GM18520 (cell line): ENCODE measurements at regions not wholly inside any gene's neighbourhood (a gene's known extent, or its start where the extent isn't known, plus 50 kb on each side); places are given as distances from the start of the nearest gene placed in this dataset.

Source experiments
- ATAC-seq: cut with Tn5 transposase; IDR thresholded peaks from one replicate; pipeline ENCODE4 v1.9.1; 2021; ENCODE audit not compliant: unreplicated experiment

- no peak for ATAC-seq
Observed at GRCh38 chr5:5617024-5617423, 194.5 kb downstream of the ICE1 start.

- ATAC-seq: no peak
Observed at GRCh38 chr5:5616247-5616895, 193.9 kb downstream of the ICE1 start.

- ATAC-seq: no peak
Observed at GRCh38 chr5:5615569-5615968, 193.1 kb downstream of the ICE1 start.

- ATAC-seq: no peak
Observed at GRCh38 chr5:5613261-5613990, 190.9 kb downstream of the ICE1 start.

- no peak for ATAC-seq
Observed at GRCh38 chr5:5612096-5612495, 189.6 kb downstream of the ICE1 start.

- no peak for ATAC-seq
Observed at GRCh38 chr5:5609935-5610334, 187.5 kb downstream of the ICE1 start.

- ATAC-seq: no peak
Observed at GRCh38 chr5:5605170-5605764, 182.8 kb downstream of the ICE1 start.

- no peak for ATAC-seq
Observed at GRCh38 chr5:5602554-5602953, 180.1 kb downstream of the ICE1 start.

- ATAC-seq: no peak
Observed at GRCh38 chr5:5598547-5599113, 176.2 kb downstream of the ICE1 start.

- no peak for ATAC-seq
Observed at GRCh38 chr5:5593391-5593790, 170.9 kb downstream of the ICE1 start.

- ATAC-seq: no peak
Observed at GRCh38 chr5:5592541-5592940, 170.1 kb downstream of the ICE1 start.

GRCh38 chr5:5591567-5591966 is 169.1 kb downstream of the ICE1 start:
- ATAC-seq: no peak

- no peak for ATAC-seq
Observed at GRCh38 chr5:5589857-5590256, 167.4 kb downstream of the ICE1 start.

- no peak for ATAC-seq
Observed at GRCh38 chr5:5588887-5589826, 166.7 kb downstream of the ICE1 start.

GRCh38 chr5:5588386-5588785 is 165.9 kb downstream of the ICE1 start:
- no peak for ATAC-seq

GRCh38 chr5:5587474-5587873 is 165.0 kb downstream of the ICE1 start:
- ATAC-seq: no peak

GRCh38 chr5:5586721-5587120 is 164.2 kb downstream of the ICE1 start:
- ATAC-seq: no peak

- ATAC-seq: no peak
Observed at GRCh38 chr5:5585751-5586341, 163.4 kb downstream of the ICE1 start.

- ATAC-seq: no peak
Observed at GRCh38 chr5:5584751-5585150, 162.3 kb downstream of the ICE1 start.

GRCh38 chr5:5584236-5584745 is 161.8 kb downstream of the ICE1 start:
- ATAC-seq: no peak
